SK-N-SH (cell line): ENCODE measurements at regions not wholly inside any gene's neighbourhood (a gene's known extent, or its start where the extent isn't known, plus 50 kb on each side); places are given as distances from the start of the nearest gene placed in this dataset.

Source experiments
- POLR2AphosphoS5 ChIP-seq: IDR thresholded peaks from 2 replicates; pipeline ENCODE4 v1.6.1; 2012; ENCODE audit warnings: low read depth, low read length
- RAD21 ChIP-seq: IDR thresholded peaks from 2 replicates; pipeline ENCODE4 v1.6.1; 2012; ENCODE audit warnings: mild to moderate bottlenecking, low read length
- TAF1 ChIP-seq: IDR thresholded peaks from 2 replicates; pipeline ENCODE4 v1.6.1; 2012; ENCODE audit warnings: low read depth, mild to moderate bottlenecking, low read length, moderate library complexity, borderline replicate concordance
- TF ChIP-seq, protein P1 (sequence below): fragments of 200-600 bp; sonication (generic); IDR thresholded peaks from 2 replicates; pipeline ENCODE4 v1.6.1; 2017; ENCODE audit warnings: antibody characterized with exemption, mild to moderate bottlenecking, moderate library complexity
- TF ChIP-seq, protein P2 (sequence below): IDR thresholded peaks from 2 replicates; pipeline ENCODE4 v1.4.0; 2012; ENCODE audit warnings: low read depth

DNA sequence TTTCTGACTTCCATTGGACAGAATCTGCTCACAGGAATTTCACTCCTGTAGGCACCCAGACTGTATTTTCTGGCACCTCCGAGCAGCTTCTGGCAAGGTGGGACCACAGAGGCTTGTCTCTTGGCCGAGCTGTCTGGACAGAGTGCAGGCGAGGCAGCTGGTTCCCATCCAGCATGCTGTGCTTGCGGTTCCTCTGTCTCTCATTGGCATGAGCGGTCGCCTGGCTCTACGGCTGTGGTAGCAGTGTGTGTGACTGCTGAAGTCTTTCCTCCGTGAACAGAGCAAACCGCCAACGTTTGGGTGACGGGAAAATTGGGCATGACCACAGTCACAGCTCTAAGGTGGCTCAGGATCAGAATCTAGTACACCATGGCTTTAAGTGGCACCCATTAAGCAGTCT is 411.7 kb upstream of the NETO1 start:
- TF ChIP-seq RAD21 (no peak), POLR2AphosphoS5 (no peak), TAF1 (no peak)
- TF ChIP-seq, protein P1, sequence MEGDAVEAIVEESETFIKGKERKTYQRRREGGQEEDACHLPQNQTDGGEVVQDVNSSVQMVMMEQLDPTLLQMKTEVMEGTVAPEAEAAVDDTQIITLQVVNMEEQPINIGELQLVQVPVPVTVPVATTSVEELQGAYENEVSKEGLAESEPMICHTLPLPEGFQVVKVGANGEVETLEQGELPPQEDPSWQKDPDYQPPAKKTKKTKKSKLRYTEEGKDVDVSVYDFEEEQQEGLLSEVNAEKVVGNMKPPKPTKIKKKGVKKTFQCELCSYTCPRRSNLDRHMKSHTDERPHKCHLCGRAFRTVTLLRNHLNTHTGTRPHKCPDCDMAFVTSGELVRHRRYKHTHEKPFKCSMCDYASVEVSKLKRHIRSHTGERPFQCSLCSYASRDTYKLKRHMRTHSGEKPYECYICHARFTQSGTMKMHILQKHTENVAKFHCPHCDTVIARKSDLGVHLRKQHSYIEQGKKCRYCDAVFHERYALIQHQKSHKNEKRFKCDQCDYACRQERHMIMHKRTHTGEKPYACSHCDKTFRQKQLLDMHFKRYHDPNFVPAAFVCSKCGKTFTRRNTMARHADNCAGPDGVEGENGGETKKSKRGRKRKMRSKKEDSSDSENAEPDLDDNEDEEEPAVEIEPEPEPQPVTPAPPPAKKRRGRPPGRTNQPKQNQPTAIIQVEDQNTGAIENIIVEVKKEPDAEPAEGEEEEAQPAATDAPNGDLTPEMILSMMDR = no peak
- TF ChIP-seq, protein P2, sequence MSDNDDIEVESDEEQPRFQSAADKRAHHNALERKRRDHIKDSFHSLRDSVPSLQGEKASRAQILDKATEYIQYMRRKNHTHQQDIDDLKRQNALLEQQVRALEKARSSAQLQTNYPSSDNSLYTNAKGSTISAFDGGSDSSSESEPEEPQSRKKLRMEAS = no peak
